ENCODE measurements at regions not wholly inside any gene's neighbourhood (a gene's known extent, or its start where the extent isn't known, plus 50 kb on each side); places are given as distances from the start of the nearest gene placed in this dataset.

- no peak for TF ChIP-seq POLR2A (IDR thresholded peaks at IDR 0.05)
- TF ChIP-seq, protein P1, sequence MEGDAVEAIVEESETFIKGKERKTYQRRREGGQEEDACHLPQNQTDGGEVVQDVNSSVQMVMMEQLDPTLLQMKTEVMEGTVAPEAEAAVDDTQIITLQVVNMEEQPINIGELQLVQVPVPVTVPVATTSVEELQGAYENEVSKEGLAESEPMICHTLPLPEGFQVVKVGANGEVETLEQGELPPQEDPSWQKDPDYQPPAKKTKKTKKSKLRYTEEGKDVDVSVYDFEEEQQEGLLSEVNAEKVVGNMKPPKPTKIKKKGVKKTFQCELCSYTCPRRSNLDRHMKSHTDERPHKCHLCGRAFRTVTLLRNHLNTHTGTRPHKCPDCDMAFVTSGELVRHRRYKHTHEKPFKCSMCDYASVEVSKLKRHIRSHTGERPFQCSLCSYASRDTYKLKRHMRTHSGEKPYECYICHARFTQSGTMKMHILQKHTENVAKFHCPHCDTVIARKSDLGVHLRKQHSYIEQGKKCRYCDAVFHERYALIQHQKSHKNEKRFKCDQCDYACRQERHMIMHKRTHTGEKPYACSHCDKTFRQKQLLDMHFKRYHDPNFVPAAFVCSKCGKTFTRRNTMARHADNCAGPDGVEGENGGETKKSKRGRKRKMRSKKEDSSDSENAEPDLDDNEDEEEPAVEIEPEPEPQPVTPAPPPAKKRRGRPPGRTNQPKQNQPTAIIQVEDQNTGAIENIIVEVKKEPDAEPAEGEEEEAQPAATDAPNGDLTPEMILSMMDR (IDR thresholded peaks at IDR 0.05): no peak
Observed at GRCh38 chr13:34408640-34409039, 533.4 kb upstream of the NBEA start.
